ENCODE measurements at regions not wholly inside any gene's neighbourhood (a gene's known extent, or its start where the extent isn't known, plus 50 kb on each side); places are given as distances from the start of the nearest gene placed in this dataset.

DNA sequence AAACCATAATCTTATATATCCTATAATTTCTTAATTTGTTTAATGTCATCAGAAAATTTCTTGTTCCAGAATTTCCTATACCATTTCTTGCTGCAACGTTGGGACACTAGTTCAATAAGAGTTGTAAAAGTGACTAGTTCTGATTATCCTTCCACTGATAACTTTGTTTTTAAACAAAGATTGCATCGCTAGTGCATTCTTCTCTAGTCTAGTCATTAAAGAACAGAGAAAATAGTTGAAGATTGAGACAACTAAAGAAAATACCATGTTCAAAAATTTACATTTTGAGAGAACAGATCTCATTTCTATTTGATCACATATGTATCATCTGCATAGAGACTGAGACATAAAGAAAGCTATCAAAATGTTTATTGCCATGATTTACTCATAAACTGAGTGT, 1888.2 kb downstream of the EFNA5 start:
- no peak overlapping the region for H2AK5ac ChIP-seq (ENCODE audit: low read depth, low read length)
- WGBS, 2 experiments (ENCODE audit: extremely low coverage in 2 of 2, insufficient read length in 1 of 2) = no CpG with 5 or more reads among the region's 2 CpGs
- H3K14ac ChIP-seq (replicated peaks; ENCODE audit: low read depth, low read length) = no peak overlapping the region
- H3K4me1 ChIP-seq (ENCODE audit: control insufficient read depth, insufficient read depth, low read length) = no peaks in the 10 kb centered on the region
- no peak overlapping the region for H2BK5ac ChIP-seq (ENCODE audit: low read depth, low read length, poor library complexity, severe bottlenecking)
- H3K27ac ChIP-seq (ENCODE audit: insufficient read depth, low read length) = no peak overlapping the region
- no peak overlapping the region for H3K18ac ChIP-seq (ENCODE audit: low read depth, low read length)
- H2BK20ac ChIP-seq (ENCODE audit: low read depth, low read length) = no peak overlapping the region
- H3K56ac ChIP-seq (ENCODE audit: extremely low read depth, insufficient read depth, low read length) = no peak overlapping the region
- ChIA-PET POLR2A (ENCODE audit: unreplicated experiment) (no interaction called here), CTCF (no interaction called here)
- no peak overlapping the region for H2BK120ac ChIP-seq (ENCODE audit: low read depth, low read length)
- peak; percentile 40 for DNase-seq
- H3K4me2 ChIP-seq (ENCODE audit: low read depth, low read length) = no peak overlapping the region
- no peak overlapping the region for H3K23ac ChIP-seq (ENCODE audit: low read depth, low read length)
- no peaks in the 10 kb centered on the region for H3K9me3 ChIP-seq (ENCODE audit: control insufficient read depth, insufficient read depth, low read length)
- no peaks in the 10 kb centered on the region for H3K9me1 ChIP-seq (ENCODE audit: insufficient read depth, low read length)
- no peaks in the 10 kb centered on the region for H4K20me1 ChIP-seq (ENCODE audit: insufficient read depth, low read length)
- intact Hi-C loops (cut with micrococcal nuclease) = no loop called here
- no peak overlapping the region for H3K9ac ChIP-seq (ENCODE audit: low read depth, low read length)
- no peaks in the 10 kb centered on the region for H3K36me3 ChIP-seq (ENCODE audit: control insufficient read depth, insufficient read depth, low read length)
- no peak overlapping the region for H4K91ac ChIP-seq (ENCODE audit: insufficient read depth, low read depth, low read length)
- no peak overlapping the region for H2AK9ac ChIP-seq (replicated peaks; ENCODE audit: low read depth, low read length, poor library complexity)
- BruUV-seq (replicated peaks) = no TSS peak
- H3K79me1 ChIP-seq (ENCODE audit: low read depth in 1 of 2, low read length in 2 of 2) = no peaks in the 10 kb centered on the region
- no peak overlapping the region for H3K4me3 ChIP-seq (ENCODE audit: insufficient read depth, low read depth, low read length)
- in situ Hi-C loops (cut with MboI; ENCODE audit: low sequenced_read_pairs) = no loop called here
- no peak overlapping the region for H4K5ac ChIP-seq (ENCODE audit: low read depth, low read length)
- H2AFZ ChIP-seq (replicated peaks; ENCODE audit: low read length, poor library complexity) = no peak overlapping the region
- H4K8ac ChIP-seq (ENCODE audit: low read depth in 2 of 2, low read length in 2 of 2) = no peak overlapping the region
- H3K27me3 ChIP-seq (ENCODE audit: control insufficient read depth, insufficient read depth, low read length) = no peaks in the 10 kb centered on the region
- H2BK15ac ChIP-seq (ENCODE audit: low read depth, low read length) = no peak overlapping the region
- dilution Hi-C loops (cut with HindIII; ENCODE audit: low sequenced_read_pairs, unreplicated experiment) = no loop called here
- no peak; the same call in 1 of the 2 replicates for ATAC-seq (ENCODE audit: low read depth)
- TF ChIP-seq, protein P1, sequence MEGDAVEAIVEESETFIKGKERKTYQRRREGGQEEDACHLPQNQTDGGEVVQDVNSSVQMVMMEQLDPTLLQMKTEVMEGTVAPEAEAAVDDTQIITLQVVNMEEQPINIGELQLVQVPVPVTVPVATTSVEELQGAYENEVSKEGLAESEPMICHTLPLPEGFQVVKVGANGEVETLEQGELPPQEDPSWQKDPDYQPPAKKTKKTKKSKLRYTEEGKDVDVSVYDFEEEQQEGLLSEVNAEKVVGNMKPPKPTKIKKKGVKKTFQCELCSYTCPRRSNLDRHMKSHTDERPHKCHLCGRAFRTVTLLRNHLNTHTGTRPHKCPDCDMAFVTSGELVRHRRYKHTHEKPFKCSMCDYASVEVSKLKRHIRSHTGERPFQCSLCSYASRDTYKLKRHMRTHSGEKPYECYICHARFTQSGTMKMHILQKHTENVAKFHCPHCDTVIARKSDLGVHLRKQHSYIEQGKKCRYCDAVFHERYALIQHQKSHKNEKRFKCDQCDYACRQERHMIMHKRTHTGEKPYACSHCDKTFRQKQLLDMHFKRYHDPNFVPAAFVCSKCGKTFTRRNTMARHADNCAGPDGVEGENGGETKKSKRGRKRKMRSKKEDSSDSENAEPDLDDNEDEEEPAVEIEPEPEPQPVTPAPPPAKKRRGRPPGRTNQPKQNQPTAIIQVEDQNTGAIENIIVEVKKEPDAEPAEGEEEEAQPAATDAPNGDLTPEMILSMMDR (conservative IDR thresholded peaks at IDR 0.05; ENCODE audit: low read depth, low read length) = no peak
- TF ChIP-seq RFX5 (IDR thresholded peaks at IDR 0.05; ENCODE audit: low read depth, low read length) (no peak), RCOR1 (IDR thresholded peaks at IDR 0.05; ENCODE audit: insufficient replicate concordance, low read length) (no peak), BHLHE40 (IDR thresholded peaks at IDR 0.05; ENCODE audit: low read depth, low read length) (no peak), SMC3 (IDR thresholded peaks at IDR 0.05; ENCODE audit: low read depth, low read length) (no peak), FOS (IDR thresholded peaks at IDR 0.05; ENCODE audit: low read depth, low read length) (no peak), POLR2A (IDR thresholded peaks at IDR 0.05; ENCODE audit: low read depth, low read length) (no peak), MAZ (IDR thresholded peaks at IDR 0.05; ENCODE audit: borderline replicate concordance, low read depth, low read length) (no peak), MAFK (IDR thresholded peaks at IDR 0.05; ENCODE audit: low read depth, low read length) (no peak), RAD21 (IDR thresholded peaks at IDR 0.05; ENCODE audit: low read length) (no peak), CHD1 (IDR thresholded peaks at IDR 0.05; ENCODE audit: low read depth, low read length) (no peak), MXI1 (IDR thresholded peaks at IDR 0.05; ENCODE audit: borderline replicate concordance, low read depth, low read length) (no peak), CEBPB (IDR thresholded peaks at IDR 0.05; ENCODE audit: low read depth, low read length) (no peak), NFE2L2 (IDR thresholded peaks at IDR 0.05; ENCODE audit: low read depth, low read length) (no peak)
- TF ChIP-seq, protein P2, sequence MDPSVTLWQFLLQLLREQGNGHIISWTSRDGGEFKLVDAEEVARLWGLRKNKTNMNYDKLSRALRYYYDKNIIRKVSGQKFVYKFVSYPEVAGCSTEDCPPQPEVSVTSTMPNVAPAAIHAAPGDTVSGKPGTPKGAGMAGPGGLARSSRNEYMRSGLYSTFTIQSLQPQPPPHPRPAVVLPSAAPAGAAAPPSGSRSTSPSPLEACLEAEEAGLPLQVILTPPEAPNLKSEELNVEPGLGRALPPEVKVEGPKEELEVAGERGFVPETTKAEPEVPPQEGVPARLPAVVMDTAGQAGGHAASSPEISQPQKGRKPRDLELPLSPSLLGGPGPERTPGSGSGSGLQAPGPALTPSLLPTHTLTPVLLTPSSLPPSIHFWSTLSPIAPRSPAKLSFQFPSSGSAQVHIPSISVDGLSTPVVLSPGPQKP (IDR thresholded peaks at IDR 0.05; ENCODE audit: borderline replicate concordance, low read depth, low read length) = no peak
- TF ChIP-seq, protein P3, sequence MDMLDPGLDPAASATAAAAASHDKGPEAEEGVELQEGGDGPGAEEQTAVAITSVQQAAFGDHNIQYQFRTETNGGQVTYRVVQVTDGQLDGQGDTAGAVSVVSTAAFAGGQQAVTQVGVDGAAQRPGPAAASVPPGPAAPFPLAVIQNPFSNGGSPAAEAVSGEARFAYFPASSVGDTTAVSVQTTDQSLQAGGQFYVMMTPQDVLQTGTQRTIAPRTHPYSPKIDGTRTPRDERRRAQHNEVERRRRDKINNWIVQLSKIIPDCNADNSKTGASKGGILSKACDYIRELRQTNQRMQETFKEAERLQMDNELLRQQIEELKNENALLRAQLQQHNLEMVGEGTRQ (IDR thresholded peaks at IDR 0.05; ENCODE audit: low read depth, low read length) = no peak
- H3K4ac ChIP-seq (ENCODE audit: low read depth, low read length) = no peak overlapping the region

Measured in IMR-90 (cell line).